Brain microvascular endothelial cell (primary cell): ENCODE measurements at regions not wholly inside any gene's neighbourhood (a gene's known extent, or its start where the extent isn't known, plus 50 kb on each side); places are given as distances from the start of the nearest gene placed in this dataset.

Experiments
- DNase-seq: peaks from one replicate; pipeline ENCODE4 v3.0.0-alpha.2; 2020
- H3K27ac ChIP-seq: fragments of 250-450 bp; sonication (Bioruptor Pico); 2 replicates; pipeline ENCODE4 v1.5.1; 2020; ENCODE audit warnings: mild to moderate bottlenecking, moderate library complexity
- H3K27me3 ChIP-seq: fragments of 250-450 bp; sonication (Bioruptor Pico); replicated peaks from 2 replicates; pipeline ENCODE4 v1.5.1; 2020; ENCODE audit warnings: mild to moderate bottlenecking
- H3K36me3 ChIP-seq: fragments of 250-450 bp; sonication (Bioruptor Pico); replicated peaks from 2 replicates; pipeline ENCODE4 v1.5.1; 2020; ENCODE audit warnings: mild to moderate bottlenecking
- H3K4me3 ChIP-seq: 2 replicates; pipeline ENCODE4 v1.5.1; 2011; ENCODE audit warnings: low read depth, mild to moderate bottlenecking, control low read depth, low read length, moderate library complexity
- CTCF ChIP-seq: IDR thresholded peaks from 2 replicates; pipeline ENCODE4 v1.5.1; 2011; ENCODE audit warnings: low read depth, mild to moderate bottlenecking, moderate library complexity, low read length, control low read depth, inconsistent platforms; ENCODE audit errors: missing control alignments
- in situ Hi-C: cut with HindIII; loops from 2 replicates; pipeline ENCODE4 v1.10.0; 2017; ENCODE audit warnings: low sequenced_read_pairs, low pct_ligation_motif_present

GRCh38 chr2:125445495-125445894 lies 1210.5 kb upstream of the GYPC start:
- no peak overlapping the region for H3K27ac ChIP-seq
- no peak overlapping the region for H3K4me3 ChIP-seq
- H3K27me3 ChIP-seq = no peaks in the 10 kb centered on the region
- in situ Hi-C loops = no loop called here
- TF ChIP-seq CTCF = no peak
- no peaks in the 10 kb centered on the region for H3K36me3 ChIP-seq
- no peak for DNase-seq

DNA sequence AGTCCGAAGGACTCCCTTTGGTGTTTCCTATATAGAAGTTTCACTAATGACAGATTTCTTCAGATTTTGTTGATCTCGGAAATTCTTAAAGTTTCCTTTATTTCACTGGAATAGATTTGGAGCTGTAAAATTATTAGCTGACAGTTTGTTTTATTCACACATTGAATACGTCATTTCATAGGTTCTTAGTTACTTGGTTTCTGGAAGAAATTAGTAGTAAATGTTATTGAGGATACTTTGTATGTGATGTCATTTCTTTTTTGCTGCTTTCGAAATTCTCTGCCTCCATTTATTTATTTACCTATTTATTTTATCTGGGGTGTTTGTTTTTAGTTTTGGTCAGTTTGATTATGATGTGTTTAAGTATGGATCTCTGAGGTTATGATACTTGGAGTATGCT lies 1205.9 kb upstream of the GYPC start:
- no peak for DNase-seq
- Histone ChIP-seq H3K27me3 (no peaks in the 10 kb centered on the region), H3K27ac (no peak overlapping the region), H3K4me3 (no peak overlapping the region), H3K36me3 (no peaks in the 10 kb centered on the region)
- in situ Hi-C loops = no loop called here
- TF ChIP-seq CTCF = no peak

DNA sequence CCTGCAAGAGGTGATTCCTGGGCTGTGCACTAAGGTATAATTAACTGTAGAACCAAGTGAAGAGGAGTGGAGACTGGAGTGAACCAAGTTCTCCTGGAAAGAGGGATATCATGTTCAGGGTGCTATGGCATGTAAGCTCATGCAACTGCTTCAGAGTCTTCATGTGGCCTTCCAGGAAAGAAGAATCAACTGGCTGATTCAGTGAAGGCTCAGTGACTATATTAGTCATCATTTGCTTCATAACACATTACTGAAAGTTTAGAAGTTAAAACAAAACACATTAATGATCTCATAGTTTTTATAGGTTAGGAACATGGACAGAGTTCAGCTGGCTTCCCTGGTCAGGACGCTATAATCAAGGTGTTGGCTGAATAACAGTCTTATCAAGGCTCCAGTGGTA lies 1200.8 kb upstream of the GYPC start:
- H3K36me3 ChIP-seq = no peaks in the 10 kb centered on the region
- no peaks in the 10 kb centered on the region for H3K27me3 ChIP-seq
- in situ Hi-C loops = no loop called here
- no peak for TF ChIP-seq CTCF
- no peak overlapping the region for H3K4me3 ChIP-seq
- DNase-seq = no peak
- H3K27ac ChIP-seq = no peak overlapping the region

DNA sequence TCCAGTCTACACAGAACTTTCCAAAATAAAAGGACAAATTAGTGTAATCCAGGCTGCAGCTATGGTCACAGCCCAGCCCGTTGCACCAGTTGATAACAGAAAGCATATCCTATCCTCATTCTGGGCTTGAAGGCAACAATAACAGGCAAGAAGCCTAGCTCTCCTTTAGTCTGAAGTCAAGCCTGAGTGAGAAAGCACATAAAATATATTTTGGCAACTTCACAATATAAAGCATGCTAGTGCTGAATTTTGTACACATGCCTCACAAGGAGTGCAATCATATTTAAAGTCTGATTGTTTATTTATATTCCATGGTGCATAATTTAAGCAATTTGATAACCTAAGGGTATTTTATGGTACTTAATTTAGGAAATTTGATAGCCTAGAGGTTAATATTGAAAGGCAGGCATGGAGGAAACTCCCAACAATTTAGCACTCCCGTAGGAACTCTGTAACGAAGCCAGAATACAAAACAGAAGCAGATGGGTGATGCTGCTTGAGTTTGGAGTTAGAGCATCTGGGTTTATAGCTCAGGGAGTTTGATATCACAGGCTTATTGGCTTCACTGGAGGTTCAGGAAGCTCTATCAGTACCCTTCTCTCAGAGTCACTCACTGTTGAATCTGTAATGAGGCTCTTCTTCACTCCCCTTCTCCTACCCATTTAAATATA lies 1199.1 kb upstream of the GYPC start:
- Histone ChIP-seq H3K36me3 (no peaks in the 10 kb centered on the region), H3K27ac (no peak overlapping the region), H3K27me3 (no peaks in the 10 kb centered on the region), H3K4me3 (no peak overlapping the region)
- DNase-seq = no peak
- TF ChIP-seq CTCF = no peak
- in situ Hi-C loops = no loop called here

GRCh38 chr2:125471963-125472362 lies 1184.0 kb upstream of the GYPC start:
- peak; percentile 30 for TF ChIP-seq CTCF
- Histone ChIP-seq H3K27ac (no peak overlapping the region), H3K27me3 (no peaks in the 10 kb centered on the region), H3K4me3 (no peak overlapping the region), H3K36me3 (no peaks in the 10 kb centered on the region)
- in situ Hi-C loops = no loop called here
- peak; percentile 2 for DNase-seq

- in situ Hi-C loops = no loop called here
- no peak for TF ChIP-seq CTCF
Observed at GRCh38 chr2:125479143-125479636, 1176.8 kb upstream of the GYPC start.

More at GRCh38 chr2:125479143-125479636, 1176.8 kb upstream of the GYPC start:
- no peak for DNase-seq
- Histone ChIP-seq H3K36me3 (no peaks in the 10 kb centered on the region), H3K27ac (no peak overlapping the region), H3K4me3 (no peak overlapping the region), H3K27me3 (no peaks in the 10 kb centered on the region)
